ENCODE measurements at regions not wholly inside any gene's neighbourhood (a gene's known extent, or its start where the extent isn't known, plus 50 kb on each side); places are given as distances from the start of the nearest gene placed in this dataset.

DNA sequence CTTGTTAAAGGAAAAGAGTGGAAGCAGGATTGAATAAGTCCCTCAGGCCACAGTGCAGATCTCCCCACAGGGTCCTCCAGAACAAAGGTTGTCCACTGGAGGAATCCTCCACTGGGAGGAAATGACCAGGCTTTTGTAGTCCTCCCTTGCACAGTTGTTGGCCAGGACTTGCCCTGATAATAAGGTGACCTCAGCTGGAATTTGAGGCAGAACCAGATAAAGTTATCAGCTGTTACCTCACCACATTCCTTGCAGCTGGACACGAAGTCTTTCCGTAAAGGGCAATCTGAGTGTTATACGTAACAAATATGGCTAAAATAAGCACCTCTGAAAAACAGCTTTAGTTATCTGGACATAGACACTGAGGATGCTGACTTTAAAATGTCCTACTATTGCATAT lies 83.5 kb upstream of the NAALADL2 start:
- TF ChIP-seq POLR2AphosphoS5 (IDR thresholded peaks at IDR 0.05; ENCODE audit: low read depth, low read length) (no peak), SIN3A (IDR thresholded peaks at IDR 0.05; ENCODE audit: borderline replicate concordance, insufficient read depth, low read length) (no peak)
